ENCODE measurements at regions not wholly inside any gene's neighbourhood (a gene's known extent, or its start where the extent isn't known, plus 50 kb on each side); places are given as distances from the start of the nearest gene placed in this dataset.

DNA sequence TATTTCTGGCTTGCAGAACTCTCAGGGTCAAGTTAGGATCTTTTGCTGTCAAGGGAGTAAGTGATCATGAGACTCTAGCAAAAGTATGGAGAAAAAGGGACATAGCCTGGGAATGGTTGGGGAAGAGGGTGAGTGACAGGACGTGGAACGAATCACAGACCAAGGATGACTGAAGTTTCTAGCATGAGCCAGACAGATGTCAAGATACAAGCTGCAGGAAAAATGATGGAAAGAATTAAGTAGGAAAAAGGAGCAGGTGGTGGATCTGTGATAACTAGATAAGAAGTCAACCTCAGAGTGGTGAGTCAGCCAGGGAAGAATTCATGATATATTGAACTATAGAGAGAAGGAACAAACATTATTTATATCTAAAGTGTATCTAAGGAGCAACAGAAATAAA lies 159.8 kb upstream of the SYNDIG1 start:
- Histone ChIP-seq H3K27me3 (peaks cover 0 to 24% (median 6%) of the 10 kb centered on the region in 7 donors), H3K4me1 (no peaks in the 10 kb centered on the region), H3K9me3 (no peaks in the 10 kb centered on the region), H3K4me3 (no peak overlapping the region), H3K36me3 (no peaks in the 10 kb centered on the region), H3K27ac (no peak overlapping the region)
- intact Hi-C loops (cut with DNase I), result loop anchor here in 4 of 10 donors (5.0 to 10.0 kb wide), 4 partner anchors 45 to 608 kb away; no protein-coding TSS in a partner anchor
- TF ChIP-seq, protein P1, sequence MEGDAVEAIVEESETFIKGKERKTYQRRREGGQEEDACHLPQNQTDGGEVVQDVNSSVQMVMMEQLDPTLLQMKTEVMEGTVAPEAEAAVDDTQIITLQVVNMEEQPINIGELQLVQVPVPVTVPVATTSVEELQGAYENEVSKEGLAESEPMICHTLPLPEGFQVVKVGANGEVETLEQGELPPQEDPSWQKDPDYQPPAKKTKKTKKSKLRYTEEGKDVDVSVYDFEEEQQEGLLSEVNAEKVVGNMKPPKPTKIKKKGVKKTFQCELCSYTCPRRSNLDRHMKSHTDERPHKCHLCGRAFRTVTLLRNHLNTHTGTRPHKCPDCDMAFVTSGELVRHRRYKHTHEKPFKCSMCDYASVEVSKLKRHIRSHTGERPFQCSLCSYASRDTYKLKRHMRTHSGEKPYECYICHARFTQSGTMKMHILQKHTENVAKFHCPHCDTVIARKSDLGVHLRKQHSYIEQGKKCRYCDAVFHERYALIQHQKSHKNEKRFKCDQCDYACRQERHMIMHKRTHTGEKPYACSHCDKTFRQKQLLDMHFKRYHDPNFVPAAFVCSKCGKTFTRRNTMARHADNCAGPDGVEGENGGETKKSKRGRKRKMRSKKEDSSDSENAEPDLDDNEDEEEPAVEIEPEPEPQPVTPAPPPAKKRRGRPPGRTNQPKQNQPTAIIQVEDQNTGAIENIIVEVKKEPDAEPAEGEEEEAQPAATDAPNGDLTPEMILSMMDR (IDR thresholded peaks at IDR 0.05), result no peak
- DNase-seq, result no peak
- WGBS, 2 donors, result 69 to 73% methylated on average over 2 of the region's 2 CpGs
- no peak for ATAC-seq

DNA sequence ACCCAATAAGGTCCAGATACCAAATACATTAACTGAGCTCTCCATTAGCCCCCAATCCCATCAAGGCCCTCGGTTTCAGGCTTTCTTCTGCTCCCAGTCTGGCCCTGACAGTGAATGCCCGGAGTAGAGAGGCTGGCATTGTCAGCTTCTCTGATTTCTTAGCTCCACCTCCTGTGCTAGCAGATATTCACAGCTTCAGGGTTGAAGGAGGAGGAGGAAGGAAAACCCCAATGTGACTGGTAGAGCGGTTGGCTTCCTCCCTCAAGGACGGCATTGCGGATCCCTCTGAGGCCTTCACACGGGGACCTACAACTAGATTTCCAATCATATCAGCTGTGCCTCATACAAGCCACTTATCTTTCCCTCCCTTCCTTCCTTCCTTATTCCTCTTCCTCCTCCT lies 164.1 kb upstream of the SYNDIG1 start:
- H3K4me1 ChIP-seq, result no peaks in the 10 kb centered on the region
- H3K9me3 ChIP-seq, result no peaks in the 10 kb centered on the region
- TF ChIP-seq, protein P1 (IDR thresholded peaks at IDR 0.05), result no peak
- H3K27me3 ChIP-seq, result peaks cover 0 to 36% (median 4%) of the 10 kb centered on the region in 7 donors
- DNase-seq (no peak), ATAC-seq (no peak)
- intact Hi-C loops (cut with DNase I), result loop anchor here in 4 of 10 donors (5.0 to 10.0 kb wide), 4 partner anchors 49 to 612 kb away; no protein-coding TSS in a partner anchor
- H3K27ac ChIP-seq, result no peak overlapping the region
- no peak overlapping the region for H3K4me3 ChIP-seq
- H3K36me3 ChIP-seq, result no peaks in the 10 kb centered on the region
- 65 to 73% methylated on average over 6 of the region's 6 CpGs for WGBS, 2 donors

DNA sequence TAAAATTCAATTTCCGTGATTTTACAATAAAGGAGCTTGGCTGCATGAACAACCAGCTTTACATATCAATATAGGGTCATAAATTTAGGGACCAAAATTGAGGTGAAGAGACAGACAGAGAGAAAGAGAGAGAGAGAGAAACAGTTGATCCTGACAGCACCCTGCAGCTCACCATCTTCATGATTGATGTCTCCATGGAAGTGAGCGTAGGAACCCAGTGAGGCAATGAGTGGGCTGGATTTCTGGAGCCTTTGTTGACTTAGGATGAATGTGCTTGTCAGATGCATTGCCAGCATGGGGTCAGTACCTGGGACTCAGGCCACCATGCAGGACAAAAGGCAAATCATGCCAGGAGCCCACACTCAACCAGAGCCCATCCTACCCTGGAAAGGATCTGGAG lies 165.1 kb upstream of the SYNDIG1 start:
- H3K9me3 ChIP-seq, result no peaks in the 10 kb centered on the region
- DNase-seq (no peak), ATAC-seq (no peak)
- no peaks in the 10 kb centered on the region for H3K36me3 ChIP-seq
- no peak overlapping the region for H3K4me3 ChIP-seq
- TF ChIP-seq, protein P1 (IDR thresholded peaks at IDR 0.05), result no peak
- intact Hi-C loops (cut with DNase I), result loop anchor here in 4 of 10 donors (5.0 to 10.0 kb wide), 5 partner anchors 51 to 613 kb away; no protein-coding TSS in a partner anchor
- peaks cover 0 to 36% (median 4%) of the 10 kb centered on the region in 7 donors for H3K27me3 ChIP-seq
- no peak overlapping the region for H3K27ac ChIP-seq
- WGBS, 2 donors, result 79 to 95% methylated on average over 2 of the region's 2 CpGs
- no peaks in the 10 kb centered on the region for H3K4me1 ChIP-seq

DNA sequence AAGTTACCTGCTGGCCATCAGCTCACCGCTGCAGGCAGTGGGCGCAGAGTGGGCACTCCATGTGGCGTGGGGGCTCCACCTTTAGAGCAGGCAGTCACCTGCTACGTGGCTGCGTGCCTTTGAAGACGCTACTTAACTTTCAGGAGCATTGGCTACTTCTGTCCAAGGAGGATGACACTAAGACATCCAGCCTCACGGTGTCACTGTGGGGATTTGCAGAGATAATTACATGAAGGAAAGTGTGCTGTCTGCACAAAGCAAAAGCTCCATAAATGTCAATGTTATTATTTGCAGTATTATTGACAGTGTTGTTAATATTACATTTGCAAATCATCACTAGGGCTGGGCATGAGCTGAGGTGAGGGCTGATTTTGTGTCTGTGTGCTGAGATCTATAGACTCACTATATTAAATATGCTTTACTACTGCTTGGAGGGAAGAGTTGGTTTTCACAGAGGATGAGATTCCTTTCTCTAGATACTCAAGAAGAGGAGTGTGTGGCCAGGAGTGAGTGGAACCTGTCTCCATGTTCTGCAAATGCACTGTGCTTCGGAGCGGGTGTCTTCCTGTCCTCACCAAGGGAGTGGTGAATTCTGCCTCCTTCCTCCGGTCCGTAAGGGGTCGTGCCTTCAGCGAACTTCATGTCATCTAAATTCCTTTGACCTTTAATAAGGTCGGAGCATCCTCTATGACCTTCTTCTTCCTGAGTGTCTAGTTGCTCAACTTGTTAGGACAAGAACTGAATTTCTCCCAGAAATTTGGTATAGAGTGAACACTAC lies 165.8 kb upstream of the SYNDIG1 start:
- Histone ChIP-seq H3K27ac (no peak overlapping the region), H3K4me3 (no peak overlapping the region), H3K27me3 (peaks cover 0 to 30% (median 4%) of the 10 kb centered on the region in 7 donors), H3K9me3 (no peaks in the 10 kb centered on the region), H3K4me1 (no peaks in the 10 kb centered on the region), H3K36me3 (no peaks in the 10 kb centered on the region)
- DNase-seq, result no peak
- intact Hi-C loops (cut with DNase I), result loop anchor here in 4 of 10 donors (5.0 to 10.0 kb wide), 5 partner anchors 51 to 614 kb away; no protein-coding TSS in a partner anchor
- no peak for ATAC-seq
- TF ChIP-seq, protein P1 (IDR thresholded peaks at IDR 0.05), result peak in 6 of 9 donors; percentile 12 to 40 (median 28)
- 74 to 77% methylated on average over 14 of the region's 14 CpGs for WGBS, 2 donors

Measured in heart right ventricle (tissue), 16 donors.